LNCaP clone FGC (cell line): ENCODE measurements at regions not wholly inside any gene's neighbourhood (a gene's known extent, or its start where the extent isn't known, plus 50 kb on each side); places are given as distances from the start of the nearest gene placed in this dataset.

Experiments used
- DNase-seq: peaks from one replicate; pipeline ENCODE4 v3.0.0-alpha.2; 2011; ENCODE audit warnings: low read depth
- H3K4me3 ChIP-seq: 2 replicates; pipeline ENCODE4 v1.5.1; 2011; ENCODE audit warnings: mild to moderate bottlenecking, low read depth, low read length, control low read depth
- CTCF ChIP-seq: IDR thresholded peaks from 2 replicates; pipeline ENCODE4 v1.5.1; 2012; ENCODE audit warnings: mild to moderate bottlenecking; ENCODE audit not compliant: control insufficient read depth, insufficient read depth; ENCODE audit errors: extremely low read depth

GRCh38 chr10:43806831-43807640 lies 158.4 kb upstream of the ZNF32 start:
- no peak for TF ChIP-seq CTCF
- DNase-seq = no peak
- H3K4me3 ChIP-seq = no peak overlapping the region

- no peak for DNase-seq
- no peak overlapping the region for H3K4me3 ChIP-seq
- TF ChIP-seq CTCF = no peak
Observed at GRCh38 chr10:43803791-43804190, 155.1 kb upstream of the ZNF32 start.

GRCh38 chr10:43802988-43803696 lies 154.5 kb upstream of the ZNF32 start:
- no peak for TF ChIP-seq CTCF
- no peak for DNase-seq
- no peak overlapping the region for H3K4me3 ChIP-seq

GRCh38 chr10:43801626-43802025 lies 152.9 kb upstream of the ZNF32 start:
- no peak overlapping the region for H3K4me3 ChIP-seq
- TF ChIP-seq CTCF = no peak
- DNase-seq = no peak

- TF ChIP-seq CTCF = no peak
- H3K4me3 ChIP-seq = no peak overlapping the region
- DNase-seq = no peak
Observed at GRCh38 chr10:43801140-43801539, 152.5 kb upstream of the ZNF32 start.

- no peak overlapping the region for H3K4me3 ChIP-seq
- no peak for TF ChIP-seq CTCF
- DNase-seq = no peak
Observed at GRCh38 chr10:43796781-43797180, 148.1 kb upstream of the ZNF32 start.
